ENCODE measurements at regions not wholly inside any gene's neighbourhood (a gene's known extent, or its start where the extent isn't known, plus 50 kb on each side); places are given as distances from the start of the nearest gene placed in this dataset.

DNA sequence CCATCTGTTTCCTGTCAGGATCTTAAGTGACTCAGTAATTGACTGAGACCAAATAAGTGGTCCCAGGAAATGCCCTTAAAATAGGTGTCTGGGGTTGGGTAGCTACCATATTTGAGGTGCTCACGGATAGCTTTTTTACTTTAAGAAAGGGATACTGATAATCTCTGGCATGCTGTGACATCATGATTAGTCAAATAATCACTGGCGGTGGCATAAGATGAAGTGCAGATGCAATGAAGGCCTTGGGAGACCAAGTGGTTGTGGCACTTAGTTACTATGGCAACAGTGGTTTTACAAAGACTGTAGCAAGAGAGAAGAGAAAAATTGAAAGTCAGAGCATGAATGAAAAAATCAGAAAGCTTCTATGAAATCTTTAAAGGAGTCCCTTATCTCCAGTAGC, 114.5 kb upstream of the SLIT2 start:
- H3K4me1 Mint-ChIP-seq: no peaks in the 10 kb centered on the region
- DNase-seq: no peak
- H3K4me3 Mint-ChIP-seq: no peak overlapping the region
- TF ChIP-seq, protein P1, sequence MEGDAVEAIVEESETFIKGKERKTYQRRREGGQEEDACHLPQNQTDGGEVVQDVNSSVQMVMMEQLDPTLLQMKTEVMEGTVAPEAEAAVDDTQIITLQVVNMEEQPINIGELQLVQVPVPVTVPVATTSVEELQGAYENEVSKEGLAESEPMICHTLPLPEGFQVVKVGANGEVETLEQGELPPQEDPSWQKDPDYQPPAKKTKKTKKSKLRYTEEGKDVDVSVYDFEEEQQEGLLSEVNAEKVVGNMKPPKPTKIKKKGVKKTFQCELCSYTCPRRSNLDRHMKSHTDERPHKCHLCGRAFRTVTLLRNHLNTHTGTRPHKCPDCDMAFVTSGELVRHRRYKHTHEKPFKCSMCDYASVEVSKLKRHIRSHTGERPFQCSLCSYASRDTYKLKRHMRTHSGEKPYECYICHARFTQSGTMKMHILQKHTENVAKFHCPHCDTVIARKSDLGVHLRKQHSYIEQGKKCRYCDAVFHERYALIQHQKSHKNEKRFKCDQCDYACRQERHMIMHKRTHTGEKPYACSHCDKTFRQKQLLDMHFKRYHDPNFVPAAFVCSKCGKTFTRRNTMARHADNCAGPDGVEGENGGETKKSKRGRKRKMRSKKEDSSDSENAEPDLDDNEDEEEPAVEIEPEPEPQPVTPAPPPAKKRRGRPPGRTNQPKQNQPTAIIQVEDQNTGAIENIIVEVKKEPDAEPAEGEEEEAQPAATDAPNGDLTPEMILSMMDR (IDR thresholded peaks at IDR 0.05): no peak
- H3K36me3 Mint-ChIP-seq (ENCODE audit: low read depth): no peaks in the 10 kb centered on the region
- H3K27me3 Mint-ChIP-seq (ENCODE audit: low read depth, poor library complexity): no peaks in the 10 kb centered on the region
- H3K9me3 Mint-ChIP-seq: peaks cover 15% of the 10 kb centered on the region
- no peak overlapping the region for H3K27ac Mint-ChIP-seq

DNA sequence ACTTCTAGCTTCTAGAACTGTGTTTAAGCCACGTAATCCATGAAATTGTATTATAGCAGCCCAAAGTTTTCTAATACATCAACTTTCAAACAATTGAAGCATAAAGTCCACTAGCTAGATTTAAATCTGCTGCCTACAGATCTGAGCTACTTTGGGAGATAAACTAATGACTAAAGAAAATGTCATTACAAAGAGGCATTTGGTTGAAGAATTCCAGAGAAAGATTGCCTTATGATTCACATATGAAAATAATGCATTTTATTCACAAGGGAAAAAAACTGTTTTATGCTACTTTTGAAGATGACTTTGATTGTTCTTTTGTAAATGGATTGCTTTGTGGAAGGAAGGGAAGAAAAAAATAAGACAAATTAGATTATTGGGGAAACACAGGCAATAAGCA, 124.1 kb upstream of the SLIT2 start:
- DNase-seq: no peak
- Mint-ChIP-seq H3K27me3 (ENCODE audit: low read depth, poor library complexity) (peaks cover 4% of the 10 kb centered on the region), H3K4me1 (no peaks in the 10 kb centered on the region), H3K9me3 (no peaks in the 10 kb centered on the region), H3K36me3 (ENCODE audit: low read depth) (no peaks in the 10 kb centered on the region), H3K27ac (no peak overlapping the region), H3K4me3 (no peak overlapping the region)
- TF ChIP-seq, protein P1 (IDR thresholded peaks at IDR 0.05): no peak

DNA sequence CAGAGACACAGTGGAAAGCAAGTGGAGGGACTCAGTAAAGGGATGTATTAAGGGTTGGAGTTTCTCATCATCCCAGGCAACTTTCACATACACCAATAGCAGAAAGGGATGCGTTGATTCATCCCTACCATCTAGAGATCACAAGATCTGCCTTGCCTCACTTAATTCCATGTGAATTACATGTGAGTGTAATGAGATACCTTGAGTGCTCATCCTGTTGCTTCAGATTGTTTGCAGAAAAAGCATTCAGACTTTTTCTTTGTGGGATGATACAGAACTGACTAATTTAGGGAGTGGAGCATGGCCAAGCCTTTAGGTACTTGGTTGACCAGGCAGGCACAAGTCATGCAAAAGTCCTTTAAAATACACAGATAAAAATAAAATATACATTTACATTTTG, 124.8 kb upstream of the SLIT2 start:
- no peak for DNase-seq
- H3K9me3 Mint-ChIP-seq: no peaks in the 10 kb centered on the region
- H3K4me3 Mint-ChIP-seq: no peak overlapping the region
- peaks cover 7% of the 10 kb centered on the region for H3K27me3 Mint-ChIP-seq (ENCODE audit: low read depth, poor library complexity)
- TF ChIP-seq, protein P1 (IDR thresholded peaks at IDR 0.05): no peak
- no peaks in the 10 kb centered on the region for H3K36me3 Mint-ChIP-seq (ENCODE audit: low read depth)
- no peaks in the 10 kb centered on the region for H3K4me1 Mint-ChIP-seq
- H3K27ac Mint-ChIP-seq: no peak overlapping the region

DNA sequence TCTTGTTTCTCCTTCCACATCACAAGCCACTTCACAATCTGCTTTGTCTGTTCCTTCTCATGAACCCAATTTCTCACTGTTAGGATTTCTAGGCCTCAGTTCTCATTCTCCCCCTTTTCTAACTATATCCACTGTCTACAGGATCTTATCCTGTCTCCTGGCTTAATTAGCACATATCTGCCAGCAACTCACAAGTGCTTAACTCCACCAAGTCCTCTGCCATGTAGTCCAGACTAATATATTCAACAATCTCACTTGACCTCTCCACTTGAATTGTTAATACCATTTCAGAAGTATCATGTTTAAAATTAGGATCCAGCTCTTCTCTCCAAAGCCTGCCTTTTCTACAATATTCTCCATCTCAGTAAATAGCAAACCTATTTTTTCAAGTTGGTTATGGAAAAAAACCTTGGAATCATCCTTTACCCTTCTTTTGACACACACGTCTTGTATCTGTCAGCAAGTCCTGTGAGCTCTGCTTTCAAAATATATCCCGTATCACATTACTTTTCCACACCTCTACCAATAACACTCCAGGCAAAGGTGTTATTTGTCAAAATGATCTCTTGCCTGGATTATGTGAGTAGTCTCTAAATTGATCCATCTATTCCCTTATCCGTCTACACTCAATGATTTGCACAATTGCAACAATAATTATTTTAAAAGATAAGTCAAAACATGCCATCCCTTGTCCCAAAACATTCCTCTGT, 127.2 kb upstream of the SLIT2 start:
- Mint-ChIP-seq H3K4me1 (no peaks in the 10 kb centered on the region), H3K27me3 (ENCODE audit: low read depth, poor library complexity) (peaks cover 3% of the 10 kb centered on the region), H3K4me3 (no peak overlapping the region), H3K27ac (no peak overlapping the region), H3K36me3 (ENCODE audit: low read depth) (no peaks in the 10 kb centered on the region), H3K9me3 (no peaks in the 10 kb centered on the region)
- TF ChIP-seq, protein P1 (IDR thresholded peaks at IDR 0.05): no peak
- no peak for DNase-seq

DNA sequence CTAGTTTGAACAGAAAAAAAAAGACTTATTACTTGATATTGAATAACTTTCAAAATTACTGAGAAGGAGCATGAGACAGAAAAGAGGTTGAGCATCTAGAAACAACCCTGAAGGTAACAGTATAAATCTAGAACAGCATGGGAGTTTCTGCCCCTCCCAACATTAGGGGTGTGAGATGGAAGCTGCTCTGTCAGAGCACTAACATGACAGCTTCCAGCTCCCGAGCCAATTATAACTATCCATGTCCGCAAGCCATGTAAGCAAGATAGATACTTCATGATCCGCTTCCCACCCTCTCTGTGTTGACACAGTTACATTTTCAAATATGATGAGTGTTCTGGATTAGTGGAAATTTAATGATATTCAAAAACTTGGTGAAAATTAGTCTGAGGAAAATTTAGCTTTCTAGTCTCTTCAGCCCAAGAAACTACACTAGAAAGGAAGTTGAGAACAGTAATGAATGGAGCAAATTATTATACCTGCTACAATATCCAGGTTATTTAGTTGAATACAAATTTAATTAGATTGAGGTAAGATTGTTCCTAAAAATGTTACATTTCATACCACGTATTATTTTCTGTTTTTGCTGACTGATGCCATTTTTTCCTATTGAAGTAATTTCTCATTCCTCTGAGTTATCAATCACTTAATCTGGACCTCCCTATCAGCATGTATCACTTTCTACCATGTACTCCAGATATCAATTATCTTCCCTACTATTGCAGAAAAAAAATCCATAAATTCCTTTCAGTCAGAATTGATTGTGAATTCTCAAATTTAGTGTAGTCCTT, 129.3 kb upstream of the SLIT2 start:
- Mint-ChIP-seq H3K4me1 (no peaks in the 10 kb centered on the region), H3K4me3 (no peak overlapping the region), H3K36me3 (ENCODE audit: low read depth) (no peaks in the 10 kb centered on the region), H3K27me3 (ENCODE audit: low read depth, poor library complexity) (peaks cover 3% of the 10 kb centered on the region), H3K9me3 (no peaks in the 10 kb centered on the region), H3K27ac (no peak overlapping the region)
- TF ChIP-seq, protein P1 (IDR thresholded peaks at IDR 0.05): no peak
- no peak for DNase-seq
